ENCODE measurements at regions not wholly inside any gene's neighbourhood (a gene's known extent, or its start where the extent isn't known, plus 50 kb on each side); places are given as distances from the start of the nearest gene placed in this dataset.
"Not testable (repeated sequence)": the region's sequence is repeated elsewhere in the genome, so short reads cannot be mapped to it uniquely, and the experiment has no call there.

- DNase-seq = no peak
Observed at GRCh38 chr5:92081958-92082712, 699.0 kb upstream of the ARRDC3 start.

GRCh38 chr5:92070786-92071185 lies 687.7 kb upstream of the ARRDC3 start:
- DNase-seq = no peak

GRCh38 chr5:92064993-92065392 lies 681.9 kb upstream of the ARRDC3 start:
- DNase-seq = no peak

GRCh38 chr5:92051741-92052140 lies 668.6 kb upstream of the ARRDC3 start:
- no peak for DNase-seq

- DNase-seq = no peak
Observed at GRCh38 chr5:92050970-92051369, 667.9 kb upstream of the ARRDC3 start.

GRCh38 chr5:92041911-92042660 lies 659.0 kb upstream of the ARRDC3 start:
- DNase-seq = no peak

- no peak for DNase-seq
Observed at GRCh38 chr5:92041206-92041605, 658.1 kb upstream of the ARRDC3 start.

GRCh38 chr5:92029792-92030191 lies 646.7 kb upstream of the ARRDC3 start:
- not testable (repeated sequence) for DNase-seq

GRCh38 chr5:92023555-92023954 lies 640.4 kb upstream of the ARRDC3 start:
- no peak for DNase-seq

- DNase-seq = no peak
Observed at GRCh38 chr5:92023141-92023471, 640.0 kb upstream of the ARRDC3 start.

- DNase-seq = no peak
Observed at GRCh38 chr5:92022415-92023140, 639.5 kb upstream of the ARRDC3 start.

- DNase-seq = no peak
Observed at GRCh38 chr5:92019376-92019990, 636.4 kb upstream of the ARRDC3 start.

GRCh38 chr5:92017776-92018175 lies 634.7 kb upstream of the ARRDC3 start:
- no peak for DNase-seq

- DNase-seq = not testable (repeated sequence)
Observed at GRCh38 chr5:92011845-92012244, 628.7 kb upstream of the ARRDC3 start.

GRCh38 chr5:92003806-92004205 lies 620.7 kb upstream of the ARRDC3 start:
- DNase-seq = no peak

- no peak for DNase-seq
Observed at GRCh38 chr5:92002721-92003274, 619.7 kb upstream of the ARRDC3 start.

GRCh38 chr5:91998774-91999173 lies 615.7 kb upstream of the ARRDC3 start:
- no peak for DNase-seq

- no peak for DNase-seq
Observed at GRCh38 chr5:91983869-91984268, 600.8 kb upstream of the ARRDC3 start.

- DNase-seq = no peak
Observed at GRCh38 chr5:91978221-91978882, 595.2 kb upstream of the ARRDC3 start.

GRCh38 chr5:91977579-91977978 lies 594.5 kb upstream of the ARRDC3 start:
- no peak for DNase-seq

- DNase-seq = no peak
Observed at GRCh38 chr5:91976451-91976850, 593.3 kb upstream of the ARRDC3 start.

- DNase-seq = no peak
Observed at GRCh38 chr5:91963166-91963565, 580.0 kb upstream of the ARRDC3 start.

GRCh38 chr5:91957666-91958065 lies 574.5 kb upstream of the ARRDC3 start:
- DNase-seq = no peak
